ENCODE measurements at regions not wholly inside any gene's neighbourhood (a gene's known extent, or its start where the extent isn't known, plus 50 kb on each side); places are given as distances from the start of the nearest gene placed in this dataset.

- no peak for TF ChIP-seq E2F5 (CRISPR knock-in tag; IDR thresholded peaks at IDR 0.05)
- no peak for TF ChIP-seq NR2C2 (CRISPR knock-in tag; IDR thresholded peaks at IDR 0.05)
- no peak for TF ChIP-seq ZNF121 (CRISPR knock-in tag; IDR thresholded peaks at IDR 0.05)
- TF ChIP-seq TCF7 (CRISPR knock-in tag; IDR thresholded peaks at IDR 0.05; ENCODE audit: low read depth), result no peak
These were observed 71.9 kb upstream of the RANBP3L start (continued) for GRCh38 chr5:36373527-36374086.

GRCh38 chr5:36374266-36374862 is 72.7 kb upstream of the RANBP3L start:
- ATAC-seq (no peak), DNase-seq (ENCODE audit: low spot score) (no peak)
- H3K36me3 Mint-ChIP-seq, result no peaks in the 10 kb centered on the region
- CTCF ChIA-PET, result no interaction called here
- no peaks in the 10 kb centered on the region for H3K4me1 Mint-ChIP-seq
- no peaks in the 10 kb centered on the region; the same call in 1 of the 2 replicates for H3K27me3 Mint-ChIP-seq (ENCODE audit: low read depth)
- no peak for TF ChIP-seq ESRRA (CRISPR knock-in tag; IDR thresholded peaks at IDR 0.05; ENCODE audit: borderline replicate concordance)
- no peak for TF ChIP-seq MLX (CRISPR knock-in tag; IDR thresholded peaks at IDR 0.05)
- TF ChIP-seq ZSCAN18 (CRISPR knock-in tag; IDR thresholded peaks at IDR 0.05), result no peak
- no peak for TF ChIP-seq E2F1 (CRISPR knock-in tag; IDR thresholded peaks at IDR 0.05)
- no peak for TF ChIP-seq IRF1 (CRISPR knock-in tag; IDR thresholded peaks at IDR 0.05)
- no peak for TF ChIP-seq ZNF138 (CRISPR knock-in tag; conservative IDR thresholded peaks at IDR 0.05)
- no peak for TF ChIP-seq EMX1 (CRISPR knock-in tag; IDR thresholded peaks at IDR 0.05)
- TF ChIP-seq RELA (CRISPR knock-in tag; IDR thresholded peaks at IDR 0.05; ENCODE audit: borderline replicate concordance), result no peak
- TF ChIP-seq JUN (CRISPR knock-in tag; IDR thresholded peaks at IDR 0.05), result no peak
- TF ChIP-seq ZNF671 (CRISPR knock-in tag; IDR thresholded peaks at IDR 0.05), result no peak
- TF ChIP-seq ZNF121 (CRISPR knock-in tag; IDR thresholded peaks at IDR 0.05), result no peak
- no peak for TF ChIP-seq ZNF263 (CRISPR knock-in tag; IDR thresholded peaks at IDR 0.05; ENCODE audit: low read depth)
- no peak for TF ChIP-seq E2F4 (CRISPR knock-in tag; IDR thresholded peaks at IDR 0.05; ENCODE audit: borderline replicate concordance, low read depth)
- TF ChIP-seq USF2 (CRISPR knock-in tag; IDR thresholded peaks at IDR 0.05), result no peak
- no peak for TF ChIP-seq ZNF532 (CRISPR knock-in tag; IDR thresholded peaks at IDR 0.05; ENCODE audit: borderline replicate concordance)
- TF ChIP-seq ZNF281 (CRISPR knock-in tag; IDR thresholded peaks at IDR 0.05), result no peak
- TF ChIP-seq MYBL2 (CRISPR knock-in tag; IDR thresholded peaks at IDR 0.05), result no peak
- peaks cover 8% of the 10 kb centered on the region for H3K9me3 Mint-ChIP-seq
- no peak overlapping the region for H3K4me3 Mint-ChIP-seq
- POLR2A ChIA-PET, result interaction anchor here (0.5 kb wide), 1 partner anchor 254 kb away, joined by 3 read pairs; no protein-coding TSS in a partner anchor
- H3K27ac Mint-ChIP-seq, result no peak overlapping the region
